AG04449 (cell line): ENCODE measurements at regions not wholly inside any gene's neighbourhood (a gene's known extent, or its start where the extent isn't known, plus 50 kb on each side); places are given as distances from the start of the nearest gene placed in this dataset.

Experiments used
- CTCF ChIA-PET: fragments of 350-600 bp; formaldehyde crosslinking; extraction: SDS; loops from one replicate; lab custom pipeline; 2021; ENCODE audit warnings: antibody characterized with exemption; lab: Yijun Ruan, JAX
- POLR2A ChIA-PET: fragments of 400-600, 350-600 bp; formaldehyde crosslinking; extraction: SDS; loops from one replicate; lab custom pipeline; 2020; ENCODE audit warnings: antibody characterized with exemption, inconsistent platforms; lab: Yijun Ruan, JAX
- DNase-seq: peaks from one replicate; pipeline ENCODE4 v3.0.0-alpha.2; 2010; ENCODE audit warnings: low read depth, low spot score
- H3K4me3 ChIP-seq: 2 replicates; pipeline ENCODE4 v1.5.1; 2011; ENCODE audit warnings: low read depth, mild to moderate bottlenecking, control low read depth, low read length
- CTCF ChIP-seq: IDR thresholded peaks from one replicate; pipeline ENCODE4 v1.5.1; 2011; ENCODE audit warnings: mild to moderate bottlenecking, moderate library complexity, low read length, control low read depth, inconsistent platforms; ENCODE audit not compliant: insufficient read depth; ENCODE audit errors: missing control alignments

GRCh38 chr1:115201598-115201997 lies 112.3 kb upstream of the TSPAN2 start:
- TF ChIP-seq CTCF, result no peak
- no peak for DNase-seq
- H3K4me3 ChIP-seq, result no peak overlapping the region
- ChIA-PET CTCF (interaction anchor here (2.0 kb wide), 1 partner anchor 11 kb away, joined by 7 read pairs; no protein-coding TSS in a partner anchor), POLR2A (no interaction called here)

DNA sequence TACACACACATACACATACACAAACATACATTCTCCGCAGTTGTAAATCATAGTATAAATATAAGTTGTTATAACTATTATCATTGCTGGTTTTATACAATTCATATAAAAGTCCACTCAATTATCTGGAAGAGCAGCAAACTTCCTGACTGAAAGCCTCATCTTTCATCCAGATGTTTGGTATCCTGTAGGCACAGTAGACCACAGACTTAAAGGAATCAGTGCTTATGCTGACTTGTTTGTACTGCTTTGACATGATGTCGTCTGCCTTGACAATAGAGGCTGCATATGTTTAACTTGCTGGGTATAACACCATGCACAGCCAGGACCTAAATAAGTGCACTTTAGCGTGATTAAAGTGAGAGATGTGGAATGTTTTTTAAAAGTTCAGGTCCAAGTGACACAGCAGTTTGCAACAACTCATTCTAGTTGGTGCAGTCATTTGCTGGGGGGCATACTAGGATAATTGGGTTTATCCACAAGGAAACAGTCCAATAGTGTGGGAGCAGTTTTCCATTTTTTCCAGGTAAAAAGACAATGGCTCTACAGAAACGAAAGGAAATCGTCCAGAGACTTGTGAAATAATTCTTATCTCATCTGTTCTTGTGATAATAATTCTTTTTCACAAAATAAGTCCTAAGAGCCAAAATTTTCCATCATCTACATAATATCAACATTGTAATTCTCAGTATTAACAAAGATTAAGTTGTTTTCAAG lies 110.3 kb upstream of the TSPAN2 start:
- CTCF ChIA-PET, result interaction anchor here (2.0 kb wide), 1 partner anchor 9 kb away, joined by 7 read pairs; no protein-coding TSS in a partner anchor
- no peak overlapping the region for H3K4me3 ChIP-seq
- no peak for DNase-seq
- no peak for TF ChIP-seq CTCF
- POLR2A ChIA-PET, result no interaction called here

DNA sequence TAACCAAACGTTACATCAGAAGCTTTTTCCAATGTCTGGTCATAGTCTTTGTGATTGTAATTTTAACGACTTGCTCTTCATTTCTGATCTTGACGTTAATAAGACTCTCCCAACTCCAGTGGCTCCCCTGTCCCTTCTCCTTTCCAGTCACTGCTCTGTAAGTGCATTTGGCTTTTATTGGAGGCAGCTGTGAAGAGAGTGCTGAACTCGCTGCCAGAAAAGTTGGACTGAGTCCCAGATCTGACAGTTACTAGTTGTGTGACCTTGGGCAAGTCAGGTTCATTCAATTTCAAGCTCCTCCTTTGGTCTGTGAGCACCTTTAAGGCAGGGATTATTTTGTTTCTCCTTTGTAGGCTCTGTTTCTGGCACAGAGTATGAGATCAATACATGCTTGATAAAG lies 109.6 kb upstream of the TSPAN2 start:
- CTCF ChIA-PET, result interaction anchor here (1.0 kb wide), 2 partner anchors 15 to 43 kb away, joined by 3 read pairs; no protein-coding TSS in a partner anchor
- POLR2A ChIA-PET, result interaction anchor here (0.6 kb wide), 1 partner anchor 313 kb away, joined by 3 read pairs; no protein-coding TSS in a partner anchor
- no peak for DNase-seq
- no peak overlapping the region for H3K4me3 ChIP-seq
- TF ChIP-seq CTCF, result no peak

GRCh38 chr1:115196296-115196695 lies 107.0 kb upstream of the TSPAN2 start:
- no peak for DNase-seq
- TF ChIP-seq CTCF, result no peak
- H3K4me3 ChIP-seq, result no peak overlapping the region
- ChIA-PET POLR2A (no interaction called here), CTCF (no interaction called here)

GRCh38 chr1:115194506-115194905 lies 105.2 kb upstream of the TSPAN2 start:
- CTCF ChIA-PET, result interaction anchor here (1.5 kb wide), 2 partner anchors 10 to 12 kb away, joined by 4 to 5 read pairs; no protein-coding TSS in a partner anchor
- DNase-seq, result no peak
- POLR2A ChIA-PET, result no interaction called here
- TF ChIP-seq CTCF, result no peak
- H3K4me3 ChIP-seq, result no peak overlapping the region

DNA sequence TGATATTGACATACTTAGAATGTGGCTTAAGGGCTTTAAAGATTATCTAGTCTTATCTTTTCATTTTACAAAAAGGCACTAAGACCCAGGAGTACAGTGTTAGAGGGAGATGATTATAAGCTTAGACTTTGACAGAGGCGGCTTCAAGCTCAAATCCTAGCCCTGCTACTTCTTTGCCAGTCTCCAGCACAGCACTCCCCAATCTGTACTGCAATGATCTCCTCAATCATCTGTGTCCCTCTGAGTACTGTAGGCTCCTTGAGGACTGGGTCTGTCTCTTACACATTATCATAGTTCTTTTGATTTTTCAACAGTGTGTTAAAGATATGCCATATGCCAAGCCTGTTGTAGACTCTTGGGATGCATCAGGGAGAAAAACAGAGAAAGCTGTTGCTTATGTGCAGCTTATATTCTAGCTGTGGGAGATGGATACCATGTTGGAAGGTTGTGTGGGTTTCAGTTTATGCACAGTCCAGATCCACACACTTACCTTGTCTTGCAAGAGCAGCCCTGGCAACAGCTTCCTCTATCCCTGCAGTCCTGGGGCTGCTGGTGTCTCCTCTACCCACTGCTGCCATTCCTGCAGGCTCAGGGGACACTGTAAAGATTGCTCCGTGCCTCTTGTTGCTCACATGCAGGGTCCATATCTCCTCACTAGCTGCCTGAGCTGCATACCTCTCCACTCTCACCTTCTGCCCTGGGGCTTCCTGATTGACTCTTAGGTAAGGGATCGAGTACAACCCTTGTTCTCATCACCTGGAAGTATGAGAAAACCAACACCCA lies 103.9 kb upstream of the TSPAN2 start:
- DNase-seq, result no peak
- TF ChIP-seq CTCF, result no peak
- ChIA-PET POLR2A (no interaction called here), CTCF (interaction anchor here (1.0 to 1.5 kb wide), 3 partner anchors 11 to 30 kb away, joined by 3 to 5 read pairs (median 4); no protein-coding TSS in a partner anchor)
- no peak overlapping the region for H3K4me3 ChIP-seq
